Vagina (tissue), 2 donors: ENCODE measurements at regions not wholly inside any gene's neighbourhood (a gene's known extent, or its start where the extent isn't known, plus 50 kb on each side); places are given as distances from the start of the nearest gene placed in this dataset.

Source experiments
- CTCF ChIP-seq, 3 experiments: fragments of 450-650 bp in 2 of 3; fragments of 200-600 bp in 1 of 3; sonication (generic) in 1 of 3; IDR thresholded peaks; one replicate each; pipeline ENCODE4 v1.5.1; 2017 to 2019; ENCODE audit warnings: antibody characterized with exemption in 3 of 3, mild to moderate bottlenecking in 2 of 3, moderate library complexity in 2 of 3
- POLR2A ChIP-seq, 2 donors: fragments of 450-650 bp; IDR thresholded peaks; one replicate each; pipeline ENCODE4 v1.6.1; 2017; ENCODE audit warnings: antibody characterized with exemption in 2 of 2, mild to moderate bottlenecking in 2 of 2, moderate library complexity in 2 of 2
- POLR2AphosphoS5 ChIP-seq, 2 donors: sonication (generic); formaldehyde crosslinking; IDR thresholded peaks; one replicate each; pipeline ENCODE4 v1.9.0; 2017; ENCODE audit warnings: antibody characterized with exemption in 2 of 2, mild to moderate bottlenecking in 2 of 2, low read depth in 1 of 2; ENCODE audit not compliant: insufficient read depth in 1 of 2

- no peak for TF ChIP-seq CTCF (IDR thresholded peaks at IDR 0.05)
- no peak for TF ChIP-seq POLR2AphosphoS5 (IDR thresholded peaks at IDR 0.05; ENCODE audit: insufficient read depth in 1 of 2, low read depth in 1 of 2)
- TF ChIP-seq POLR2A (IDR thresholded peaks at IDR 0.05) = no peak
Measured at GRCh38 chr15:81777546-81777945, 268.3 kb downstream of the MEX3B start.
